PC-3 (cell line): ENCODE measurements at regions not wholly inside any gene's neighbourhood (a gene's known extent, or its start where the extent isn't known, plus 50 kb on each side); places are given as distances from the start of the nearest gene placed in this dataset.

Experiments
- EZH2phosphoT487 ChIP-seq: fragments of 300-600 bp; sonication (generic); IDR thresholded peaks from 2 replicates; pipeline ENCODE4 v1.6.1; 2018; ENCODE audit warnings: mild to moderate bottlenecking, antibody characterized with exemption, low read length, borderline replicate concordance
- TF ChIP-seq, protein P1 (sequence below): fragments of 300-600 bp; sonication (generic); conservative IDR thresholded peaks from 2 replicates; pipeline ENCODE4 v1.5.1; 2017; ENCODE audit warnings: antibody characterized with exemption, low read depth, mild to moderate bottlenecking, low read length

DNA sequence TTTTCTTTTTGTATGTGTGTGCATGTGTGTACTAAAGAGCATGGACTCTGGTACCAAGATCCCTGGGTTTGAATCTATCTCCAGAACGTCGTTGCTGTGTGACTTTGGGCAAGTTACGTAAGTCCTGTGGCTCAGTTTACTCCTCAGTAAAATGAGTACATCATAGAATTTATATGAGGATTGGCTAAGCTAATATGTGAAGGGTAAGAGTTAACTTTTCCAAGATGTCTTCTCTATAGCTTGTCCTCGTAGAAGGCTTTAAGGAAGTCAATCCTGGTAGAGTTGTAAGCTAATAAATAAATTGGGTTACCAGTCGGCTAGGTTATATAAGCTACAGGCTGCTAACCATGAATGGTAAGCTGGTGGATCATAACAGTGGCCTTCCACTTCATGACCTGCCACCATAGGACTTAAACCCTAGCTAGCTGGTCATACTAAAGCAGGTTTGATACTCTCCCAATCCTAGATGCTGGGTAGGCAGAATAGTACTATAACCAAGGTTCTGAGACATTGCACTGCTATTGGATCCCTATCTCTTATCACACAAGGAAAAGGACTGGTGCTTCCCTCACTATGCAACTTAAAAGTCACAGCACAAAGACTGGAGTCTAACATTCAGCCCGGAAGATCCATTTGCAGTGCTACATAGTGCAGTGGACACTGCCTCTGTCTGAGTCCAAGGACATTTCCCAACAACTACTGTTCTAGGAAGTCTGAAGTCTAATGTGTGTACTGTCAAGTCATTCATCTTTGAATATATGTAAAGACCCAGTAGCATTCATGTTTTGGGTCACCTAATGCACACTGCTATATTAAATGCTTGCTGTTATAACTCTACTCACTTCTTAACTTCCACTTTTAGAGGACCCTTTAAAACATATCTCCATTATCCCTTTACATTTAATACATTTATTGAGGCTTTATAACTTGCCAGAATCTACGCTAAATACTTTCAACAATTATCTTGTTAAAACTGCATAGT, 156.2 kb downstream of the CRPPA start:
- TF ChIP-seq EZH2phosphoT487 = no peak
- TF ChIP-seq, protein P1, sequence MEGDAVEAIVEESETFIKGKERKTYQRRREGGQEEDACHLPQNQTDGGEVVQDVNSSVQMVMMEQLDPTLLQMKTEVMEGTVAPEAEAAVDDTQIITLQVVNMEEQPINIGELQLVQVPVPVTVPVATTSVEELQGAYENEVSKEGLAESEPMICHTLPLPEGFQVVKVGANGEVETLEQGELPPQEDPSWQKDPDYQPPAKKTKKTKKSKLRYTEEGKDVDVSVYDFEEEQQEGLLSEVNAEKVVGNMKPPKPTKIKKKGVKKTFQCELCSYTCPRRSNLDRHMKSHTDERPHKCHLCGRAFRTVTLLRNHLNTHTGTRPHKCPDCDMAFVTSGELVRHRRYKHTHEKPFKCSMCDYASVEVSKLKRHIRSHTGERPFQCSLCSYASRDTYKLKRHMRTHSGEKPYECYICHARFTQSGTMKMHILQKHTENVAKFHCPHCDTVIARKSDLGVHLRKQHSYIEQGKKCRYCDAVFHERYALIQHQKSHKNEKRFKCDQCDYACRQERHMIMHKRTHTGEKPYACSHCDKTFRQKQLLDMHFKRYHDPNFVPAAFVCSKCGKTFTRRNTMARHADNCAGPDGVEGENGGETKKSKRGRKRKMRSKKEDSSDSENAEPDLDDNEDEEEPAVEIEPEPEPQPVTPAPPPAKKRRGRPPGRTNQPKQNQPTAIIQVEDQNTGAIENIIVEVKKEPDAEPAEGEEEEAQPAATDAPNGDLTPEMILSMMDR = no peak
